Hepatocyte (in vitro differentiated cells): ENCODE measurements at regions not wholly inside any gene's neighbourhood (a gene's known extent, or its start where the extent isn't known, plus 50 kb on each side); places are given as distances from the start of the nearest gene placed in this dataset.

Experiments
- CTCF ChIP-seq: fragments of 200-600 bp; sonication (generic); IDR thresholded peaks from 2 replicates; pipeline ENCODE4 v1.5.1; 2016; ENCODE audit warnings: antibody characterized with exemption, mild to moderate bottlenecking; ENCODE audit not compliant: poor library complexity
- EZH2 ChIP-seq: fragments of 200-600 bp; sonication (generic); IDR thresholded peaks from 2 replicates; pipeline ENCODE4 v1.6.1; 2016; ENCODE audit warnings: antibody characterized with exemption, mild to moderate bottlenecking, borderline replicate concordance
- EZH2phosphoT487 ChIP-seq: fragments of 200-600 bp; sonication (generic); IDR thresholded peaks from one replicate; pipeline ENCODE4 v1.6.1; 2018; ENCODE audit warnings: antibody characterized with exemption, mild to moderate bottlenecking, low read depth, moderate library complexity; ENCODE audit not compliant: unreplicated experiment, severe bottlenecking

- TF ChIP-seq CTCF (no peak), EZH2 (no peak), EZH2phosphoT487 (no peak)
These were observed 327.8 kb upstream of the USP24 start for GRCh38 chr1:55542901-55543504.
